Naive thymus-derived CD8-positive, alpha-beta T cell (primary cell): ENCODE measurements at regions not wholly inside any gene's neighbourhood (a gene's known extent, or its start where the extent isn't known, plus 50 kb on each side); places are given as distances from the start of the nearest gene placed in this dataset.
"Not testable (repeated sequence)": the region's sequence is repeated elsewhere in the genome, so short reads cannot be mapped to it uniquely, and the experiment has no call there.

Source experiments
- ATAC-seq, 2 donors: fragments of 150-1000 bp; cut with Tn5 transposase in 1 of 2; sonication (Bioruptor Pico), chemical (Tn5 transposase) in 1 of 2; 1 replicate in 1 of 2; 2 replicates in 1 of 2; pipeline ENCODE4 v1.10.0; 2021; ENCODE audit warnings: mild to moderate bottlenecking in 2 of 2, moderate library complexity in 2 of 2
- POLR2A ChIA-PET: fragments of 350-600 bp; sonication (Branson Sonifier 250); formaldehyde crosslinking; loops from one replicate; lab custom pipeline; 2021; ENCODE audit warnings: antibody characterized with exemption; lab: Charles Lee
- DNase-seq, 10 donors: peaks; one replicate each; pipeline versions ENCODE4 v3.0.0 to v3.0.0-alpha.2; 2020 to 2022
- H3K27ac Mint-ChIP-seq, 10 donors: one replicate each; pipeline ENCODE4 v1.8.0; 2020 to 2022; ENCODE audit warnings: mild to moderate bottlenecking in 10 of 10, mixed read lengths in 10 of 10, moderate library complexity in 4 of 10, inconsistent platforms in 1 of 10
- H3K27me3 Mint-ChIP-seq, 5 donors: one replicate each; pipeline ENCODE4 v1.8.0; 2021 to 2022; ENCODE audit warnings: mixed read lengths in 5 of 5
- H3K36me3 Mint-ChIP-seq, 3 donors: one replicate each; pipeline ENCODE4 v1.8.0; 2020 to 2022; ENCODE audit warnings: mixed read lengths in 3 of 3, mild to moderate bottlenecking in 2 of 3, inconsistent platforms in 1 of 3
- H3K4me1 Mint-ChIP-seq, 4 donors: one replicate each; pipeline ENCODE4 v1.8.0; 2021 to 2022; ENCODE audit warnings: mixed read lengths in 4 of 4
- H3K4me3 Mint-ChIP-seq, 10 donors: one replicate each; pipeline ENCODE4 v1.8.0; 2020 to 2022; ENCODE audit warnings: mild to moderate bottlenecking in 10 of 10, mixed read lengths in 10 of 10, moderate library complexity in 6 of 10, inconsistent platforms in 1 of 10
- H3K9me3 Mint-ChIP-seq, 9 donors: one replicate each; pipeline ENCODE4 v1.8.0; 2020 to 2022; ENCODE audit warnings: mixed read lengths in 9 of 9, mild to moderate bottlenecking in 3 of 9, inconsistent platforms in 1 of 9, moderate library complexity in 1 of 9

DNA sequence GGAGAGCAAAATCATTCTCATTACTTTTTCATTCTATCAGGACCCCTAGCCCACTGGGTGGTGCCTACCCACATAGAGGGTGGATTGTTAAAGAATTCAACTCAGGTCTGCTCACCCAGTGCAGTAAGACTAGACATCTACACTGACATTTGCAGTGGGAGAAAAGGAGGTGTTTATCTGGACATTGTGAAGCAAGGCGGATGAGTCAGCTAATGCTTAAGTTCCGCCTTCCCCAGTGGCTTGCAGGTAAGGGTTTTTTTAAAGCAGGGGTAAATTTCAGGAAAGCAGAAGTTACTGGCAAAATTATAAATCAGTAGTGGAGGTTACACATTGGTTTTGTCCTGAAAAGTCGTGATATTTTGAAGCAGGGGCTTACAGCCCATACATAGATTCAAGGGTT lies 359.2 kb upstream of the NPAP1 start:
- peaks cover 0 to 14% (median 3%) of the 10 kb centered on the region in 9 donors for H3K9me3 Mint-ChIP-seq
- DNase-seq, H3K27ac Mint-ChIP-seq, H3K4me1 Mint-ChIP-seq, ATAC-seq, H3K36me3 Mint-ChIP-seq, H3K27me3 Mint-ChIP-seq, H3K4me3 Mint-ChIP-seq, POLR2A ChIA-PET: not testable (repeated sequence)

DNA sequence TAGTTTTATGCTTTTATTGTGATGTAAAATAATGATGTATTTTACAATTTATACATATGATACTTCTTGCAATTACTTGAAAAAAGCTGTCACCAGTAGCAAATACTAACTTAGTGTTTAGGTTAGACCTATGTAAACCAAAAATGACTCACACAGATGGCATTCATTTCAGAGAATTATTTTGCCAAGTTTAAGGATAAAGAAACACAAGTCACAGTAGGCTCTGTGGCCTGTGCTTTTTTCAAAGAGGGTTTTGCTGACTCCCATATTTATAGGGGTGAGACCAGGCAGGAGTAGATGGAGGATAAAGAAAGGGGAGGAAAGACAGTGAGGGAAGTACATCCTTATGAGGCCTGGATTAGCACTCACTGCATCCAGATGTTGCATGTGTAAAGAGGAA lies 356.6 kb upstream of the NPAP1 start:
- Mint-ChIP-seq H3K4me3 (no peak overlapping the region), H3K4me1 (no peaks in the 10 kb centered on the region), H3K27ac (no peak overlapping the region), H3K36me3 (no peaks in the 10 kb centered on the region), H3K27me3 (peaks cover 0 to 3% (median 0%) of the 10 kb centered on the region in 5 donors), H3K9me3 (peaks cover 0 to 14% (median 4%) of the 10 kb centered on the region in 9 donors)
- ATAC-seq (no peak), DNase-seq (no peak)
- POLR2A ChIA-PET = no interaction called here

DNA sequence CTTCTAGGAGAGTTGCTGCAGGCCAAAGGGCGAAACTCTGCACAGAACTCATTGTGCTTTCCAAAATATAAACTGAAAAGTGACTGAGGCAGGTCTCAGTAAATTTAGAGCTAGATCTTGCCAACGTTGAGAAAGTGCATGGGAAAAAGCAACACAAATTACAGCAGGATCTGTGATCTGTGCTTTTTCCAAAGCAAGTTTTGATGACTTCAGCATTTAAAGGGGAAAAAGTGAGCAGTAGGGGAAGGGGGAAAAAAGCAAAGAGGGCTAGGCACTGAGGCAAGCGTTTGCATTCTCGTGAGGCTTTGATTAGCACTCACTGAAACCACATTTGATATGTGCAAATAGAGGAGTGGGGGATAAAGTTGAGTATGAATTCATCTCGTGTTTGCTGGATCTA lies 351.5 kb upstream of the NPAP1 start:
- ATAC-seq, H3K27ac Mint-ChIP-seq, POLR2A ChIA-PET, H3K4me1 Mint-ChIP-seq, H3K27me3 Mint-ChIP-seq, DNase-seq, H3K36me3 Mint-ChIP-seq, H3K4me3 Mint-ChIP-seq: not testable (repeated sequence)
- peaks cover 0 to 12% (median 6%) of the 10 kb centered on the region in 9 donors for H3K9me3 Mint-ChIP-seq

DNA sequence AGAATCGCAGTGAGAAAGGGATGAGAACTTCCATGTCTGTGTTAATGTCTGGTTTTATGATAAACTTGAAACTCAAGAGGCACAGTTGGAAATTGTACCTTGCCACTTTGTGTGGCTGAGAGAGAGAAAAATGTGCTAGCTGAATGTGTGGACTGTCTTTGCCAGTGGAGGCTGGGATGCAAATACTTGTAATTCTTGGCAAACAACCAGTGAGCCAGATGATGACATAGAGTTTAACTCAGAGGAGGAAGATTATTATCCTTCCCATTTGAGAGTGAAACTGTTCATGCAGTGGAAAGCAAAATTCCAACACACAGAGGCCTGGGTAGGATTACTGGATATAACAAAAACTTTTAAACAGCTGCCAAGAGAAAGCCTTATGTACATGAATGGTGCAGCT lies 349.1 kb upstream of the NPAP1 start:
- DNase-seq, H3K27ac Mint-ChIP-seq, H3K4me3 Mint-ChIP-seq, POLR2A ChIA-PET, H3K4me1 Mint-ChIP-seq, H3K27me3 Mint-ChIP-seq, ATAC-seq, H3K36me3 Mint-ChIP-seq: not testable (repeated sequence)
- peaks cover 0 to 15% (median 4%) of the 10 kb centered on the region in 9 donors for H3K9me3 Mint-ChIP-seq

DNA sequence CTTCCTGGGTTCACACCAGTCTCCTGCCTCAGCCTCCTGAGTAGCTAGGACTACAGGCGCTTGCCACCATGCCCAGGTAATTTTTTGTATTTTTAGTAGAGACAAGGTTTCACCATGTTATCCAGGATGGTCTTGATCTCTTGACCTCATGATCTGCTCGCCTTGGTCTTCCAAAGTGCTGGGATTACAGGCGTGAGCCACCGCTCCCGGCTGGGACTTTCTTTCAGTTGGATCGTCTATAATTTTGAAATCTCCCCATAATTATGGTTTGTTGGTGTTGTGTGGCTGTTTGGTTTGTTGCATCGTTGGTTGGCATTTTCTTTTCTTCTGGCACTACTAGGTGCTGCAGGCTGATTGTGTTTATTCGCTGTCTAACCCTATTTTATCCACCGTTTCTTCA lies 343.6 kb upstream of the NPAP1 start:
- H3K4me3 Mint-ChIP-seq, DNase-seq, H3K4me1 Mint-ChIP-seq, H3K27me3 Mint-ChIP-seq, H3K36me3 Mint-ChIP-seq, H3K27ac Mint-ChIP-seq, ATAC-seq, POLR2A ChIA-PET: not testable (repeated sequence)
- H3K9me3 Mint-ChIP-seq = peaks cover 2 to 23% (median 13%) of the 10 kb centered on the region in 9 donors

DNA sequence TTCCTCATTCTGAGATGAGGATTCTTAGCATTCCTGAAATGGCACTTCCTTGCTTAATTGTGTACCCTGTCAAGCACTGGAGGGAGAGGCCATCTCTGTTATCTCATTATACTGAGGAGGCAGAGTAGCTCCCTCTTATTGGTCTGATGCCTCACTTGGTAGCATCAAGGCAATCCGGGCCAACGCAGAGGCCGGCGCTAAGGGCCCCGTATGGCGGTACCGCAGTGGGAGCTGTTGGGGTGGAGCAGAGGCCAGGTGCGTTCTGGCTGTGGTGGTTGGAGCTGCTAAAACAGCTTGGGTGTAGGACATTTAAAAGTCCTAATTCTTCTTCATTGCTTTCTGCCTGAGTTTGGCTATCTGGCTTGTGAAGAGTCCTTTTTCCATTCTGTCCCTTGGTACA lies 333.7 kb upstream of the NPAP1 start:
- H3K27me3 Mint-ChIP-seq, ATAC-seq: not testable (repeated sequence)

DNA sequence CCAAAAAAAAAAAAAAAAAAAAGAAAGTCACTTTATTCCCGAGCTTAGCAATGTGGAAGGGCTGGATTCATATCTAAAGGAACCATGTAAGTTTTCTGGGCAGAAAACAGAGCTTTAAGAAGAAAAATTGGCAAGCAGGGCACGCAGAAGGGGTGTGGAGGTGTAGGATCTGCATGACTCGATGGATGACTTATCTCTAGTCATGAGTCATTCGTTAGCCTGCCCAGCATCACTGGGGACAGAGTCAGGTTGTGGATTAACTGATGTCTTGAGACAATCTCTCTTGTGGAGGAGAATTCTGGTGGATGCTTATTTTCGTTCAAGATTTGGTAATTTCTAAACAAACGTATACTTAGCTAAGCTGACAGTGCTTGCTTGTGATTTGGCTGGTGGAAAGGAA lies 322.8 kb upstream of the NPAP1 start:
- H3K27ac Mint-ChIP-seq, H3K4me3 Mint-ChIP-seq, H3K4me1 Mint-ChIP-seq, POLR2A ChIA-PET, H3K36me3 Mint-ChIP-seq, ATAC-seq, DNase-seq, H3K27me3 Mint-ChIP-seq: not testable (repeated sequence)
- peaks cover 0 to 12% (median 4%) of the 10 kb centered on the region in 9 donors for H3K9me3 Mint-ChIP-seq

More for the DNA sequence above, 333.7 kb upstream of the NPAP1 start:
- H3K4me3 Mint-ChIP-seq, DNase-seq, H3K27ac Mint-ChIP-seq, POLR2A ChIA-PET, H3K36me3 Mint-ChIP-seq, H3K4me1 Mint-ChIP-seq: not testable (repeated sequence)
- H3K9me3 Mint-ChIP-seq = peaks cover 0 to 19% (median 8%) of the 10 kb centered on the region in 9 donors

DNA sequence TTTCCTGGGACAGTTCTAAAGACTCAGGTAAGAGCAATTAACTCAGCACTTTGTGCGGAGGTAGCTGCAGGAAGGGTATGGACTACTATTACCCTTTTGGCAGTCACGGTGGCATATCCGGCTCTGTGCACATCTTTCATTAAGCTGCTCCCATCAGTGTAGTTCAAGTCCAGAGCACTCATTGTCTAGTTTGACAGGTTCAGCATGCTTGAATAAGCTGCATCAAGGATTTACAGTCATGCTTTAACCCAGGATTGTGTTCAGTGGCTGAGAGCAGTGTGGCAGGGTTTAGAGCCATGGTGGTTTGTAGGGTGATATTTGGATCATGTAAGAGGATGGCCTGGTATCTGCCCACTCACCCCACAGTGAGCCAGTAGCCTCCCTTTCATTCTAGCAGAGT lies 294.5 kb upstream of the NPAP1 start:
- H3K4me3 Mint-ChIP-seq, ATAC-seq, H3K27ac Mint-ChIP-seq, POLR2A ChIA-PET, H3K27me3 Mint-ChIP-seq, H3K4me1 Mint-ChIP-seq, DNase-seq, H3K36me3 Mint-ChIP-seq: not testable (repeated sequence)
- H3K9me3 Mint-ChIP-seq = peaks cover 0 to 12% (median 1%) of the 10 kb centered on the region in 9 donors

DNA sequence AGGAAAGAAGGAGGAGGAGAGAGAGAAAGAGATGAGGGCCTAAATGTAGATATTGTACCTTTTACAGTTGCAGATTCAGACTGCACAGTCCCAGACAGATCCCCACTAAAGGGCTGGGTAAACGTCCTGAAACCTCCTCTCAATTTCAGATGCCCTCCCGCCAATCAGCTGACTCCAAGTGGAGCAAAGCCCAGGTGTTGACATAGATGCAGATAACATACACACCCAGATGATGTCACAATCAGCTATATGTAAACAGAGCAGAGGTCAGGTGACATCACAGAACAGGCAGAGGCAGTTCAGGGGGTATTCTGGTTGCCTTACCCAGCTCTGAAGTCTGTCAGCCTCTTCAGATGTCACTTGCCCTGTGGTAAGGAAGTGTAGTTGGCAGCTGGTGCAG lies 290.3 kb upstream of the NPAP1 start:
- H3K27me3 Mint-ChIP-seq, H3K36me3 Mint-ChIP-seq, ATAC-seq, DNase-seq, POLR2A ChIA-PET, H3K27ac Mint-ChIP-seq, H3K4me1 Mint-ChIP-seq, H3K4me3 Mint-ChIP-seq, H3K9me3 Mint-ChIP-seq: not testable (repeated sequence)

DNA sequence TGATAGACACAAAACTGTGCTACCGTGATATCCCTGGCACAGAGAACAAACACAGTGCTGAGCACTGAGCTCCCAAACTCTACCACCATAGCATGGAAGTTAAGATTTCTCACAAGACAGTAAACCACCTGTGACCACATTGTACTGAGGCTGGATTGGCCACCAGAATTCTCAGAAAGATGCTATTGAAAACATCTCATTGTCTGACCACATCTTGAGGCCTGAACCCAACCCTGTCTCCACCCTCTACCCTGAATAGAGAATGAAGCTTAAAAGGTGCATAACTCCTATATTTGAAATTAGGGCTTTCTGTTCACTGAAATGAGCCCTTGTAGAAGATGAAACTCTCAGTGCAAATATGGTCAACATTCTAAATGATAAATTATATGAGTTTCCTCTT lies 281.3 kb upstream of the NPAP1 start:
- no peaks in the 10 kb centered on the region for H3K4me1 Mint-ChIP-seq
- ATAC-seq (no peak), DNase-seq (no peak)
- POLR2A ChIA-PET = no interaction called here
- H3K27me3 Mint-ChIP-seq = no peaks in the 10 kb centered on the region
- no peak overlapping the region for H3K27ac Mint-ChIP-seq
- peaks cover 0 to 6% (median 0%) of the 10 kb centered on the region in 9 donors for H3K9me3 Mint-ChIP-seq
- no peak overlapping the region for H3K4me3 Mint-ChIP-seq
- H3K36me3 Mint-ChIP-seq = no peaks in the 10 kb centered on the region

DNA sequence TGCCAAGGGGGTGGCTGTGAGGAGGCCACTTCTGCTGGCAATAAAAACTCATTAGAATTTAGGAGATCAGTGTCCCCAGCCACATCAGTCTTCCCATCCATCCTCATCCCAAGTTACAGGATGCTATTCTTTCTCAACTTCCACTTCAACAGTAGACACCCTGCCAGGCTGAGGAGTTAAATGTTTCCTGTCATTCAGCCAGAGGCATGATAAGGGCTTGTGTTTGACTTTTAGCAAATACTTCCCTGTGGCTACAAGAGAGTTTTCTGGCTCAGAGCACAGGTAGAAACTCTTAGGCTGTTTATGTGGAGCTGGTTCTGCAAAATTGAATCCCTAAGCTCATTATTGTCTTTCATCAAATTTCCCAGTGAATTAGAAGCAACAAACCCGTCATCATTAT lies 262.9 kb upstream of the NPAP1 start:
- DNase-seq, POLR2A ChIA-PET, H3K27me3 Mint-ChIP-seq, H3K4me3 Mint-ChIP-seq, ATAC-seq, H3K27ac Mint-ChIP-seq, H3K4me1 Mint-ChIP-seq: not testable (repeated sequence)
- Mint-ChIP-seq H3K36me3 (peaks cover 0 to 16% (median 0%) of the 10 kb centered on the region in 3 donors), H3K9me3 (peaks cover 0 to 39% (median 14%) of the 10 kb centered on the region in 9 donors)

DNA sequence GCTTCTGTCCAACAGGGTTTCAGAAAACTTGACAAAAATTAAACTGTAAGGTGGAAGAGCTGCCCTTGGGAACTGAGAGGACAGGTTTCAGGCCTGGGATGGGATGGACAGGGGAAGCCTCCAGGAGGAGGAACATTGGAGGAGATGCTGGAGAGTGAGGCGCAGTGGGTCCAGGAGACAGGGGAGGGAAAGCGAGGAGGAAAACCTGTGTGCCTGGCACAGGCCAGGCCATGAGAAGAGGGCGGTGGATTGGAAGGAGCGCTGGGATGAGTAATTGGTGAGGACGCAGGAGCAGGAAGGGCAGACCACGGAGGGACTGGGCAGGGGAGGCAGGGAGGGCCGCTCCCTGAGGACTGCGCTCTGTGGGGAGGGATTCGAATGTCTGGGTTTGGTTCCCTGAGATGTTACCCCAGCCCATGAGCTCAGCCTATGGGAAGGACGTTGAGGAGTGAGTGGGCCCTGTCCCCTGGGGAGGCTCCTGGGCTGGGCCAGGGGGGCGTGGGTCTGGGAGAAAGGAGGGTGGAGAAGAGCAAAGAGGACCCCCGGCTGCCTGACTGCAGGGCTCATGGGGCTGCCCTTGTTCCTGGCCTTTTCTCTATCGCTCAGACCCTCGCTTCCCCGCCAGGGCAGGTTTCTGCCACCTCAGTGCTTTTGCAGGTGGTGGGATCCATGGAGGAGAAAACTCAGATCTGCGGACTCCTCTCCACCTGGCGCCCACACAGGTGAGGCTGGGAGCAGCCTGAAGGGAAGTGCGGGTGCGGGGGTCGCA lies 249.1 kb upstream of the NPAP1 start:
- DNase-seq, H3K4me3 Mint-ChIP-seq, H3K27ac Mint-ChIP-seq, POLR2A ChIA-PET, H3K36me3 Mint-ChIP-seq, H3K4me1 Mint-ChIP-seq, H3K27me3 Mint-ChIP-seq, ATAC-seq: not testable (repeated sequence)
- H3K9me3 Mint-ChIP-seq = peaks cover 0 to 24% (median 1%) of the 10 kb centered on the region in 9 donors

DNA sequence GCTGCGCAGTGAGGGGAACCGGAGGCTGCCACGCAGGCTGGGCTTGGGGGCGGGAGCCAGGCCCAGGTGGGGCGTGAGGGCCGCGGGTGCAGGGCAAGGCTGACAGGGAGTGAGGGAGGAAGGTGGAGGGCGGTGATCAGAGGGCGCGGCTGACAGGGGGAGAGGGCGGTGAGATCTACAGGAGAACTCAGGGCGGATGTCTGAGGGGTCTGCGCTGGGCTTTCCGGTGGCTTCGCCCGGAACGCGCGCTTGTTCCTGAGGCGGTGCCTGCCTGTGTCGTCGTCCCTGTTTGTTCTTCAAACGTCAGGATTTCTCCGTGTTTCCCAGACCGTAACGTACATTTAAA lies 248.5 kb upstream of the NPAP1 start:
- peaks cover 0 to 22% (median 0%) of the 10 kb centered on the region in 9 donors for H3K9me3 Mint-ChIP-seq
- ATAC-seq, H3K27me3 Mint-ChIP-seq, H3K36me3 Mint-ChIP-seq, H3K27ac Mint-ChIP-seq, POLR2A ChIA-PET, H3K4me1 Mint-ChIP-seq, H3K4me3 Mint-ChIP-seq, DNase-seq: not testable (repeated sequence)
